GM12865 (cell line): ENCODE measurements at regions not wholly inside any gene's neighbourhood (a gene's known extent, or its start where the extent isn't known, plus 50 kb on each side); places are given as distances from the start of the nearest gene placed in this dataset.

Experiments used
- DNase-seq: peaks from one replicate; pipeline ENCODE4 v3.0.0; 2010; ENCODE audit warnings: low read depth
- H3K4me3 ChIP-seq: 2 replicates; pipeline ENCODE4 v1.5.1; 2011; ENCODE audit warnings: mild to moderate bottlenecking, low read depth, low read length, control low read depth
- TF ChIP-seq, protein P1 (sequence below): IDR thresholded peaks from 2 replicates; pipeline ENCODE4 v1.5.1; 2011; ENCODE audit warnings: low read length, control low read depth, low read depth, inconsistent platforms; ENCODE audit not compliant: insufficient read depth; ENCODE audit errors: missing control alignments

DNA sequence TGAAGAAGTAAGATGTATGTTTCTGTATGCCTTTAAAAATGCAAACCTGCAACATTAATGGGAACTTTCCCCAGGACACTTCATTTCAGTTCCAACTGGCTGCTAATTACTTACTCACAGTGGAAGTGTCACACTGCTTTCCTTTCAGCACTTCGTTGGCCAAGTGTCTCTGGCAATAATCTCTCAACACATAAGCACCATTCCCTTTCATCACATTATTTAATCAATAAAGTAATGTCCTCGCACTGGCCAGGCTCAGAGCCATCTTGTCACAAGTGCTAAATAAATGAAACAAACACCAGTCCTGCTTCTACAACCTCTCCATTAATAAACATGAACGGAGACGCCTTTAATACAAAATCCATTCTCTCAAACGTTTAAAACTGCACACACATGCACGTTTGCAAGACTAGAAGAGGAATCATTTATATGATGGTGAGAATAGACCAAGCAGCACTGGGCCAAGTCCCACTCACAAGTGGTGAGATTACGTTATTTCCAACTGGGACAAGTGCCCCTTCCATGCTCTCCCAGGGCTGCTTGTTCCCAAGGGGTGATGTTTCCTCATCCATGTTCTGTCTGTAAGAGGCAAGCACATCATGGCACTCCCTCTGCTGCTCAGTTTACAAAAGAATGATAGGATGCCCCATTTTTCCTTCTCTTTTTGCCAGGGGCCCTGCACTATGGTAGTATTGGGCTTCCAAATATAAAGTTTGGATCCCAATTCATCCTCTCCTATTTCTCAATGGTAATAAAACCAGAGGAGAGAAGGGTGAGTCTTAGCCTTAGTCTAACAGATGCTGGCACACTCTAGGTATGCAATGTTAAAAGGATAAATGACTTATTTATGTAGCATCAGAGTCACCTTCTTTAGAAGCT is 56.8 kb upstream of the ETAA1 start:
- TF ChIP-seq, protein P1, sequence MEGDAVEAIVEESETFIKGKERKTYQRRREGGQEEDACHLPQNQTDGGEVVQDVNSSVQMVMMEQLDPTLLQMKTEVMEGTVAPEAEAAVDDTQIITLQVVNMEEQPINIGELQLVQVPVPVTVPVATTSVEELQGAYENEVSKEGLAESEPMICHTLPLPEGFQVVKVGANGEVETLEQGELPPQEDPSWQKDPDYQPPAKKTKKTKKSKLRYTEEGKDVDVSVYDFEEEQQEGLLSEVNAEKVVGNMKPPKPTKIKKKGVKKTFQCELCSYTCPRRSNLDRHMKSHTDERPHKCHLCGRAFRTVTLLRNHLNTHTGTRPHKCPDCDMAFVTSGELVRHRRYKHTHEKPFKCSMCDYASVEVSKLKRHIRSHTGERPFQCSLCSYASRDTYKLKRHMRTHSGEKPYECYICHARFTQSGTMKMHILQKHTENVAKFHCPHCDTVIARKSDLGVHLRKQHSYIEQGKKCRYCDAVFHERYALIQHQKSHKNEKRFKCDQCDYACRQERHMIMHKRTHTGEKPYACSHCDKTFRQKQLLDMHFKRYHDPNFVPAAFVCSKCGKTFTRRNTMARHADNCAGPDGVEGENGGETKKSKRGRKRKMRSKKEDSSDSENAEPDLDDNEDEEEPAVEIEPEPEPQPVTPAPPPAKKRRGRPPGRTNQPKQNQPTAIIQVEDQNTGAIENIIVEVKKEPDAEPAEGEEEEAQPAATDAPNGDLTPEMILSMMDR, result no peak
- DNase-seq, result no peak
- H3K4me3 ChIP-seq, result no peak overlapping the region

DNA sequence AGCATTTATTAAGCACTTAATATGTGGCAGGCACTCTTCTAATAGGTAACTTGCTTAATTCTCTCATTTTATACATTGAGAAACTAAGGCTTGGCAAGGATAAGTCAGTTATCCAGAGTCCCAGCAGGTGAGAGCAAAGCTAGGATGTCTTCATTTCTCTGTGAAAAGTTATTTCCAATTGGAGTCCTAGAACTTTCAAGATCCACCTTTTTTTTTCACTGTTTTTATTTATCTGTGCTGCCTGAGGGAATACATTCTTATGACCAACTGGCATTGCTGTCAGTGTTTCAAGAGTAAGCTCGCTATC is 56.2 kb upstream of the ETAA1 start:
- DNase-seq, result no peak
- no peak overlapping the region for H3K4me3 ChIP-seq
- TF ChIP-seq, protein P1, result no peak

DNA sequence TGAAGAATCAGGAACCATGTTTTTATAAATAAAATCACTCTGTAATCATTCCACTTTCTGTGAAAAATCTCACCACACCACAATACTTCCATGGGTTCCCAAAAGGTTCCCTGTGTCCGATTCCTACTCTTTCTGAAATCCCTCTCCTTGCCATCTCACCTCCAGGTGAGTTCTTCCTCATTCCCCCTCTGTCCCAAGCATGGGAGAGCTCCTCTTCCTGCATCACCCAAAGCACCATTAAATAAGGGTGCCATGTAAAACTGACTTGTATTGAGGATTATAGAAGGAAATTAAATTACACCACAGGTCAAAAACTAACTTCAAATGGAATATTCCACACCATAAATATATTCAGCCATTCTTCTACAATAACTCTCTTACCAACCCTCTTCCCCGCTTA is 55.8 kb upstream of the ETAA1 start:
- TF ChIP-seq, protein P1, result no peak

DNA sequence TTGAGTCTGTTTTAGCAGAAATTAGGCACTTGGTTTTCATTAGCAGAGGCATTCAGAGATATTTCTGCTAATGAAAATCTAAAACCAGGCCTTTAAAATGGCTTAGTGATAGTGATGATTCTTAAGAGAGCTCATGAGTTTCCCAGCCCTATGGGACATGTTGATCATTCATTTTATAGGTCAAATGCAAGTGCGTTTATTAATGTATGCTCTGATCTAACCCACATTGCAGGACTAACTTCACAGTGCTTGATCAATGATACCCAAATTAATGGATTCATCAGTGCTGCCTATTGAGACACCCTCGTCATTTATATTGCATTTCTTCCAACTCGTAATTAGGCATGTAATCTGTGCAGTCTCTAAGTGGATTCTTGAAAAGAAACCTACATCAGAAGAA is 54.7 kb upstream of the ETAA1 start:
- TF ChIP-seq, protein P1, result no peak

More for the DNA sequence above, 55.8 kb upstream of the ETAA1 start:
- DNase-seq, result no peak
- H3K4me3 ChIP-seq, result no peak overlapping the region

DNA sequence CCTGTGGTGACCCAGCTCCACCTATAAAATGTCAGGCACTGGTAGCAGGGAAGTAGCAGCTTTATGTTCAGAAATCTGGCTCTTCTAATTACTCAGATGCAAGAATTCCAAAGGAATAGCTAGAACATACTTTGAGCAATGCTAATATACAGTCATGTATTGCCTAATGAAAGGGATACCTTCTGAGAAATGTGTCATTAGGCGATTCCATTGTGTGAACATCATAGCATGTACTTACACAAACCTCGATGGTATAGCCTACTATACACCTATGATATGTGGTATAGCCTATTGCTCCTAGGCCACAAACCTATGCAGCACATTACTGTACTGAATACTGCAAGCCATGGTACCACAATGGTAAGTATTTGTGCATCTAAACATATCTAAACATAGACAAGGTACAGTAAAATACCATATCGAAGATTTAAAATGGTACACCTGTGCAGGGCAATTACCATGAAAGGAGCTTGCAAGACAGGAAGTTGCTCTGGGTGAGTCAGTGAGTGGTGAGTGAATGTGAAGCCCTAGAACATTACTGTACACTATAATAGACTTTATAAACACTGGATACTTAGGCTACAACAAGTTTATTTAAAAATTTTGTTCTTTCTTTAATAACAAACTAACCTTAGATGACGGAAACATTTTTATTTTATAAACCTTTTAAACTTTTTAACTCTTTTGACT is 50.3 kb upstream of the ETAA1 start:
- TF ChIP-seq, protein P1, result no peak
- H3K4me3 ChIP-seq, result no peak overlapping the region
- DNase-seq, result no peak

More for the DNA sequence above, 54.7 kb upstream of the ETAA1 start:
- no peak for DNase-seq
- H3K4me3 ChIP-seq, result no peak overlapping the region
